ENCODE measurements at regions not wholly inside any gene's neighbourhood (a gene's known extent, or its start where the extent isn't known, plus 50 kb on each side); places are given as distances from the start of the nearest gene placed in this dataset.

GRCh38 chr4:102153391-102153790 is 191.9 kb downstream of the SLC39A8 start:
- TF ChIP-seq, protein P1, sequence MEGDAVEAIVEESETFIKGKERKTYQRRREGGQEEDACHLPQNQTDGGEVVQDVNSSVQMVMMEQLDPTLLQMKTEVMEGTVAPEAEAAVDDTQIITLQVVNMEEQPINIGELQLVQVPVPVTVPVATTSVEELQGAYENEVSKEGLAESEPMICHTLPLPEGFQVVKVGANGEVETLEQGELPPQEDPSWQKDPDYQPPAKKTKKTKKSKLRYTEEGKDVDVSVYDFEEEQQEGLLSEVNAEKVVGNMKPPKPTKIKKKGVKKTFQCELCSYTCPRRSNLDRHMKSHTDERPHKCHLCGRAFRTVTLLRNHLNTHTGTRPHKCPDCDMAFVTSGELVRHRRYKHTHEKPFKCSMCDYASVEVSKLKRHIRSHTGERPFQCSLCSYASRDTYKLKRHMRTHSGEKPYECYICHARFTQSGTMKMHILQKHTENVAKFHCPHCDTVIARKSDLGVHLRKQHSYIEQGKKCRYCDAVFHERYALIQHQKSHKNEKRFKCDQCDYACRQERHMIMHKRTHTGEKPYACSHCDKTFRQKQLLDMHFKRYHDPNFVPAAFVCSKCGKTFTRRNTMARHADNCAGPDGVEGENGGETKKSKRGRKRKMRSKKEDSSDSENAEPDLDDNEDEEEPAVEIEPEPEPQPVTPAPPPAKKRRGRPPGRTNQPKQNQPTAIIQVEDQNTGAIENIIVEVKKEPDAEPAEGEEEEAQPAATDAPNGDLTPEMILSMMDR (IDR thresholded peaks at IDR 0.05; ENCODE audit: unreplicated experiment), result no peak
- POLR2A ChIA-PET, result no interaction called here

GRCh38 chr4:102151696-102152095 is 193.6 kb downstream of the SLC39A8 start:
- TF ChIP-seq, protein P1 (IDR thresholded peaks at IDR 0.05; ENCODE audit: unreplicated experiment), result no peak
- no peaks in the 10 kb centered on the region for H3K9me3 Mint-ChIP-seq (ENCODE audit: unreplicated experiment)
- ChIA-PET CTCF (interaction anchor here (0.5 to 0.7 kb wide), 4 partner anchors 9 to 110 kb away, joined by 3 read pairs; no protein-coding TSS in a partner anchor), POLR2A (no interaction called here)
- H3K4me3 Mint-ChIP-seq (ENCODE audit: unreplicated experiment), result no peak overlapping the region
- intact Hi-C loops (cut with micrococcal nuclease), result no loop called here
- H3K36me3 Mint-ChIP-seq (ENCODE audit: insufficient read depth, unreplicated experiment), result no peaks in the 10 kb centered on the region
- no peak for DNase-seq (ENCODE audit: unreplicated experiment)
- no TSS peak for BruUV-seq (replicated peaks)
- no peak overlapping the region for H3K27ac Mint-ChIP-seq (ENCODE audit: low read depth, unreplicated experiment)
- no peaks in the 10 kb centered on the region for H3K27me3 Mint-ChIP-seq (ENCODE audit: insufficient read depth, unreplicated experiment)
- no peaks in the 10 kb centered on the region for H3K4me1 Mint-ChIP-seq (ENCODE audit: insufficient read depth, unreplicated experiment)

More at GRCh38 chr4:102153391-102153790, 191.9 kb downstream of the SLC39A8 start:
- no peaks in the 10 kb centered on the region for H3K36me3 Mint-ChIP-seq (ENCODE audit: insufficient read depth, unreplicated experiment)
- no peaks in the 10 kb centered on the region for H3K27me3 Mint-ChIP-seq (ENCODE audit: insufficient read depth, unreplicated experiment)
- intact Hi-C loops (cut with micrococcal nuclease), result no loop called here
- CTCF ChIA-PET, result no interaction called here
- H3K27ac Mint-ChIP-seq (ENCODE audit: low read depth, unreplicated experiment), result no peak overlapping the region
- BruUV-seq (replicated peaks), result no TSS peak
- H3K4me3 Mint-ChIP-seq (ENCODE audit: unreplicated experiment), result no peak overlapping the region
- no peaks in the 10 kb centered on the region for H3K9me3 Mint-ChIP-seq (ENCODE audit: unreplicated experiment)
- H3K4me1 Mint-ChIP-seq (ENCODE audit: insufficient read depth, unreplicated experiment), result no peaks in the 10 kb centered on the region
- DNase-seq (ENCODE audit: unreplicated experiment), result no peak

DNA sequence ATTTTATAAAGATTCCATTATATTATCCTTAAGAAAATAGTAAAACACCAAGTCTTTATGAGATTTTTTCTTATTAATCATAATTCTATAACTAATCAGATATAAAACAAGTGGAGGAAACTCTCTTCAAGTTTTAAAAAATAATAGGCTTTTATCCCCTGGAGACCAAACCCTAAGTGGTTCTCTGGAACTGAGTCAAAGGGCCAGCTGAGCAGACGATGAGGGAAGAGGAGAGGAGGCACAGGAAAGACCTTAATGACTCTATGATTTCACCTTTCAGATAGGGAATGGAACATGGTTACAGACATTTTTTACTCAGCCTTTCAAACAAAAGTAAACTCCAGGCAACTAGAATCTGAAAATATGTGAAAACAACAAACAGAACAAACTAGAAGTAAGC is 201.8 kb downstream of the SLC39A8 start:
- Mint-ChIP-seq H3K4me1 (ENCODE audit: insufficient read depth, unreplicated experiment) (peaks cover 17% of the 10 kb centered on the region), H3K27ac (ENCODE audit: low read depth, unreplicated experiment) (no peak overlapping the region), H3K9me3 (ENCODE audit: unreplicated experiment) (no peaks in the 10 kb centered on the region), H3K4me3 (ENCODE audit: unreplicated experiment) (no peak overlapping the region), H3K36me3 (ENCODE audit: insufficient read depth, unreplicated experiment) (no peaks in the 10 kb centered on the region), H3K27me3 (ENCODE audit: insufficient read depth, unreplicated experiment) (no peaks in the 10 kb centered on the region)
- intact Hi-C loops (cut with micrococcal nuclease), result no loop called here
- ChIA-PET POLR2A (no interaction called here), CTCF (interaction anchor here (0.9 kb wide), 1 partner anchor 8 kb away, joined by 3 read pairs; no protein-coding TSS in a partner anchor)
- TF ChIP-seq, protein P1 (IDR thresholded peaks at IDR 0.05; ENCODE audit: unreplicated experiment), result no peak
- DNase-seq (ENCODE audit: unreplicated experiment), result no peak
- no TSS peak for BruUV-seq (replicated peaks)

- BruUV-seq (replicated peaks), result no TSS peak
Measured at GRCh38 chr4:102141842-102142241, 203.4 kb downstream of the SLC39A8 start.

More at GRCh38 chr4:102141842-102142241, 203.4 kb downstream of the SLC39A8 start:
- no peak overlapping the region for H3K27ac Mint-ChIP-seq (ENCODE audit: low read depth, unreplicated experiment)
- POLR2A ChIA-PET, result no interaction called here
- H3K4me3 Mint-ChIP-seq (ENCODE audit: unreplicated experiment), result no peak overlapping the region
- H3K4me1 Mint-ChIP-seq (ENCODE audit: insufficient read depth, unreplicated experiment), result peaks cover 17% of the 10 kb centered on the region
- no peaks in the 10 kb centered on the region for H3K9me3 Mint-ChIP-seq (ENCODE audit: unreplicated experiment)
- no peaks in the 10 kb centered on the region for H3K36me3 Mint-ChIP-seq (ENCODE audit: insufficient read depth, unreplicated experiment)
- no peaks in the 10 kb centered on the region for H3K27me3 Mint-ChIP-seq (ENCODE audit: insufficient read depth, unreplicated experiment)
- TF ChIP-seq, protein P1 (IDR thresholded peaks at IDR 0.05; ENCODE audit: unreplicated experiment), result no peak
- CTCF ChIA-PET, result interaction anchor here (0.6 kb wide), 1 partner anchor 278 kb away, joined by 4 read pairs; no protein-coding TSS in a partner anchor
- no peak for DNase-seq (ENCODE audit: unreplicated experiment)
- intact Hi-C loops (cut with micrococcal nuclease), result no loop called here

All from MCF 10A (cell line).